HL-60 (cell line): ENCODE measurements at regions not wholly inside any gene's neighbourhood (a gene's known extent, or its start where the extent isn't known, plus 50 kb on each side); places are given as distances from the start of the nearest gene placed in this dataset.

Experiments used
- GABPA ChIP-seq: IDR thresholded peaks from 2 replicates; pipeline ENCODE4 v1.6.1; 2012; ENCODE audit warnings: low read depth
- POLR2AphosphoS5 ChIP-seq: IDR thresholded peaks from 2 replicates; pipeline ENCODE4 v1.6.1; 2012; ENCODE audit warnings: low read depth
- REST ChIP-seq: IDR thresholded peaks from 2 replicates; pipeline ENCODE4 v1.6.1; 2012; ENCODE audit warnings: low read depth; ENCODE audit not compliant: insufficient replicate concordance
- SPI1 ChIP-seq: IDR thresholded peaks from 2 replicates; pipeline ENCODE4 v1.6.1; 2012; ENCODE audit warnings: low read depth, mild to moderate bottlenecking, borderline replicate concordance
- TF ChIP-seq, protein P1 (sequence below): IDR thresholded peaks from one replicate; pipeline ENCODE4 v1.5.1; 2011; ENCODE audit warnings: low read length, control low read depth, inconsistent platforms; ENCODE audit not compliant: insufficient read depth

- TF ChIP-seq GABPA (no peak), POLR2AphosphoS5 (no peak), REST (no peak), SPI1 (no peak)
- TF ChIP-seq, protein P1, sequence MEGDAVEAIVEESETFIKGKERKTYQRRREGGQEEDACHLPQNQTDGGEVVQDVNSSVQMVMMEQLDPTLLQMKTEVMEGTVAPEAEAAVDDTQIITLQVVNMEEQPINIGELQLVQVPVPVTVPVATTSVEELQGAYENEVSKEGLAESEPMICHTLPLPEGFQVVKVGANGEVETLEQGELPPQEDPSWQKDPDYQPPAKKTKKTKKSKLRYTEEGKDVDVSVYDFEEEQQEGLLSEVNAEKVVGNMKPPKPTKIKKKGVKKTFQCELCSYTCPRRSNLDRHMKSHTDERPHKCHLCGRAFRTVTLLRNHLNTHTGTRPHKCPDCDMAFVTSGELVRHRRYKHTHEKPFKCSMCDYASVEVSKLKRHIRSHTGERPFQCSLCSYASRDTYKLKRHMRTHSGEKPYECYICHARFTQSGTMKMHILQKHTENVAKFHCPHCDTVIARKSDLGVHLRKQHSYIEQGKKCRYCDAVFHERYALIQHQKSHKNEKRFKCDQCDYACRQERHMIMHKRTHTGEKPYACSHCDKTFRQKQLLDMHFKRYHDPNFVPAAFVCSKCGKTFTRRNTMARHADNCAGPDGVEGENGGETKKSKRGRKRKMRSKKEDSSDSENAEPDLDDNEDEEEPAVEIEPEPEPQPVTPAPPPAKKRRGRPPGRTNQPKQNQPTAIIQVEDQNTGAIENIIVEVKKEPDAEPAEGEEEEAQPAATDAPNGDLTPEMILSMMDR = no peak
Observed at GRCh38 chr15:97009031-97009431, 678.5 kb downstream of the NR2F2 start.
